ENCODE measurements at regions not wholly inside any gene's neighbourhood (a gene's known extent, or its start where the extent isn't known, plus 50 kb on each side); places are given as distances from the start of the nearest gene placed in this dataset.
A peak's percentile ranks its signal among the peaks of the same experiment; 100 is the strongest.
"Not testable (repeated sequence)": the region's sequence is repeated elsewhere in the genome, so short reads cannot be mapped to it uniquely, and the experiment has no call there.

GRCh38 chr6:28626386-28626785 is 100.7 kb downstream of the GPX5 start:
- not testable (repeated sequence) for DNase-seq

GRCh38 chr6:28632326-28632851 is 106.7 kb downstream of the GPX5 start:
- no peak for DNase-seq

GRCh38 chr6:28633445-28634215 is 107.9 kb downstream of the GPX5 start:
- no peak for DNase-seq

GRCh38 chr6:28634411-28634760 is 108.7 kb downstream of the GPX5 start:
- DNase-seq, result no peak

- DNase-seq, result no peak
These were observed 109.3 kb downstream of the GPX5 start for GRCh38 chr6:28634761-28635546.

- no peak for DNase-seq
These were observed 110.0 kb downstream of the GPX5 start for GRCh38 chr6:28635547-28636158.

GRCh38 chr6:28638787-28639430 is 113.2 kb downstream of the GPX5 start:
- DNase-seq, result no peak

- not testable (repeated sequence) for DNase-seq
These were observed 114.0 kb downstream of the GPX5 start for GRCh38 chr6:28639445-28640290.

GRCh38 chr6:28643017-28643740 is 117.5 kb downstream of the GPX5 start:
- peak; percentile 33 for DNase-seq

GRCh38 chr6:28646650-28647049 is 121.0 kb downstream of the GPX5 start:
- DNase-seq, result no peak

- peak; percentile 47 for DNase-seq
These were observed 122.6 kb downstream of the GPX5 start for GRCh38 chr6:28648035-28648877.

GRCh38 chr6:28648878-28649375 is 123.2 kb downstream of the GPX5 start:
- no peak for DNase-seq

- DNase-seq, result no peak
These were observed 125.5 kb downstream of the GPX5 start for GRCh38 chr6:28651161-28651560.

- no peak for DNase-seq
These were observed 128.2 kb downstream of the GPX5 start for GRCh38 chr6:28653876-28654275.

- no peak for DNase-seq
These were observed 129.5 kb downstream of the GPX5 start for GRCh38 chr6:28655164-28655563.

GRCh38 chr6:28656715-28657114 is 131.0 kb downstream of the GPX5 start:
- DNase-seq, result no peak

GRCh38 chr6:28657381-28657768 is 131.7 kb downstream of the GPX5 start:
- DNase-seq, result no peak

GRCh38 chr6:28657769-28658465 is 132.2 kb downstream of the GPX5 start:
- DNase-seq, result peak; percentile 68

- DNase-seq, result no peak
These were observed 133.0 kb downstream of the GPX5 start for GRCh38 chr6:28658475-28659249.

Measured in stimulated activated CD4-positive, alpha-beta T cell treated with anti-CD3 and anti-CD28 coated beads, Interleukin-4, amount 100 ng/mL, for 1 hour (primary cell).